ENCODE measurements at regions not wholly inside any gene's neighbourhood (a gene's known extent, or its start where the extent isn't known, plus 50 kb on each side); places are given as distances from the start of the nearest gene placed in this dataset.

- no peak for DNase-seq
Observed at GRCh38 chr10:128994598-128995143, 472.4 kb upstream of the MGMT start.

GRCh38 chr10:128995676-128996075 is 471.4 kb upstream of the MGMT start:
- DNase-seq: no peak

GRCh38 chr10:128996092-128996491 is 470.9 kb upstream of the MGMT start:
- DNase-seq: no peak

- no peak for DNase-seq
Observed at GRCh38 chr10:128998101-128998805, 468.8 kb upstream of the MGMT start.

GRCh38 chr10:129004398-129004797 is 462.6 kb upstream of the MGMT start:
- DNase-seq: no peak

- DNase-seq: no peak
Observed at GRCh38 chr10:129005080-129005479, 462.0 kb upstream of the MGMT start.

GRCh38 chr10:129005804-129006203 is 461.2 kb upstream of the MGMT start:
- DNase-seq: no peak

GRCh38 chr10:129018511-129018910 is 448.5 kb upstream of the MGMT start:
- no peak for DNase-seq

- DNase-seq: no peak
Observed at GRCh38 chr10:129020651-129021330, 446.2 kb upstream of the MGMT start.

- no peak for DNase-seq
Observed at GRCh38 chr10:129021594-129022304, 445.3 kb upstream of the MGMT start.

GRCh38 chr10:129023082-129023481 is 444.0 kb upstream of the MGMT start:
- DNase-seq: no peak

- no peak for DNase-seq
Observed at GRCh38 chr10:129024046-129024445, 443.0 kb upstream of the MGMT start.

GRCh38 chr10:129025787-129026186 is 441.3 kb upstream of the MGMT start:
- DNase-seq: no peak

GRCh38 chr10:129027906-129028305 is 439.1 kb upstream of the MGMT start:
- no peak for DNase-seq

- no peak for DNase-seq
Observed at GRCh38 chr10:129028451-129028850, 438.6 kb upstream of the MGMT start.

- no peak for DNase-seq
Observed at GRCh38 chr10:129029051-129029450, 438.0 kb upstream of the MGMT start.

GRCh38 chr10:129029851-129030602 is 437.0 kb upstream of the MGMT start:
- DNase-seq: no peak

GRCh38 chr10:129030603-129030895 is 436.5 kb upstream of the MGMT start:
- no peak for DNase-seq

- peak; percentile 48 for DNase-seq
Observed at GRCh38 chr10:129030996-129031843, 435.8 kb upstream of the MGMT start.

GRCh38 chr10:129031844-129032150 is 435.2 kb upstream of the MGMT start:
- DNase-seq: no peak

- no peak for DNase-seq
Observed at GRCh38 chr10:129032372-129033313, 434.4 kb upstream of the MGMT start.

Measured in activated CD8-positive, alpha-beta memory T cell treated with anti-CD3 and anti-CD28 coated beads, Interleukin-2, amount 50 U/mL, for 4 hours (primary cell).